CD4-positive, CD25-positive, alpha-beta regulatory T cell (primary cell): ENCODE measurements at regions not wholly inside any gene's neighbourhood (a gene's known extent, or its start where the extent isn't known, plus 50 kb on each side); places are given as distances from the start of the nearest gene placed in this dataset.

ENCODE experiments used
- ATAC-seq, 2 donors: fragments of 150-1000 bp; cut with Tn5 transposase; one replicate each; pipeline ENCODE4 v1.10.0; 2021; ENCODE audit warnings: low read depth in 2 of 2, moderate number of reproducible peaks in 2 of 2, moderate library complexity in 1 of 2
- DNase-seq, 3 donors: peaks; one replicate each; pipeline versions ENCODE4 v3.0.0 to v3.0.0-alpha.2; 2012 to 2022; ENCODE audit warnings: mixed read lengths in 1 of 3
- H3K27ac ChIP-seq: one replicate; pipeline ENCODE4 v1.7.0; 2013; ENCODE audit warnings: mild to moderate bottlenecking, low read length; ENCODE audit not compliant: insufficient read depth, poor library complexity, severe bottlenecking
- H3K27me3 ChIP-seq: one replicate; pipeline ENCODE4 v1.7.0; 2013; ENCODE audit warnings: low read length; ENCODE audit not compliant: control insufficient read depth, insufficient read depth
- H3K36me3 ChIP-seq: one replicate; pipeline ENCODE4 v1.7.0; 2013; ENCODE audit warnings: mild to moderate bottlenecking, low read length, moderate library complexity; ENCODE audit not compliant: control insufficient read depth, insufficient read depth
- H3K4me1 ChIP-seq: 2 replicates; pipeline ENCODE4 v1.7.0; 2013; ENCODE audit warnings: mild to moderate bottlenecking, low read length; ENCODE audit not compliant: insufficient read depth, control insufficient read depth, poor library complexity, severe bottlenecking
- H3K4me3 ChIP-seq: one replicate; pipeline ENCODE4 v1.7.0; 2013; ENCODE audit warnings: low read depth, mild to moderate bottlenecking, low read length, moderate library complexity
- H3K9me3 ChIP-seq, 2 experiments: 1 replicate in 1 of 2; 2 replicates in 1 of 2; pipeline ENCODE4 v1.7.0; 2013; ENCODE audit warnings: low read length in 2 of 2, mild to moderate bottlenecking in 1 of 2, moderate library complexity in 1 of 2; ENCODE audit not compliant: control insufficient read depth in 2 of 2
- H3K27ac Mint-ChIP-seq, 3 donors: one replicate each; pipeline ENCODE4 v1.8.0; 2020 to 2022; ENCODE audit warnings: mild to moderate bottlenecking in 3 of 3, mixed read lengths in 3 of 3, moderate library complexity in 2 of 3
- H3K27me3 Mint-ChIP-seq: one replicate; pipeline ENCODE4 v1.8.0; 2022; ENCODE audit warnings: mild to moderate bottlenecking, mixed read lengths
- H3K36me3 Mint-ChIP-seq: one replicate; pipeline ENCODE4 v1.8.0; 2020; ENCODE audit warnings: mixed read lengths
- H3K4me1 Mint-ChIP-seq, 4 donors: one replicate each; pipeline ENCODE4 v1.8.0; 2020 to 2022; ENCODE audit warnings: mixed read lengths in 4 of 4, mild to moderate bottlenecking in 1 of 4
- H3K4me3 Mint-ChIP-seq, 4 donors: one replicate each; pipeline ENCODE4 v1.8.0; 2020 to 2022; ENCODE audit warnings: mild to moderate bottlenecking in 4 of 4, mixed read lengths in 4 of 4, moderate library complexity in 3 of 4
- H3K9me3 Mint-ChIP-seq, 7 donors: one replicate each; pipeline ENCODE4 v1.8.0; 2020 to 2022; ENCODE audit warnings: mixed read lengths in 7 of 7, mild to moderate bottlenecking in 3 of 7, moderate library complexity in 2 of 7

GRCh38 chr3:29144361-29144760, 136.5 kb upstream of the RBMS3 start:
- no peak overlapping the region for H3K4me3 Mint-ChIP-seq
- DNase-seq: no peak
- no peaks in the 10 kb centered on the region for H3K36me3 ChIP-seq
- no peaks in the 10 kb centered on the region for H3K36me3 Mint-ChIP-seq
- no peaks in the 10 kb centered on the region for H3K27me3 Mint-ChIP-seq
- no peaks in the 10 kb centered on the region for H3K27me3 ChIP-seq
- H3K4me1 ChIP-seq: no peaks in the 10 kb centered on the region
- peaks cover 0 to 4% (median 0%) of the 10 kb centered on the region in 7 donors for H3K9me3 Mint-ChIP-seq
- H3K4me3 ChIP-seq: no peak overlapping the region
- peaks cover 0 to 3% (median 1%) of the 10 kb centered on the region in 4 donors for H3K4me1 Mint-ChIP-seq
- ATAC-seq: no peak
- no peaks in the 10 kb centered on the region for H3K9me3 ChIP-seq
- H3K27ac Mint-ChIP-seq: no peak overlapping the region
- H3K27ac ChIP-seq: no peak overlapping the region

GRCh38 chr3:29144807-29145206, 136.1 kb upstream of the RBMS3 start:
- H3K4me3 ChIP-seq: no peak overlapping the region
- H3K4me1 Mint-ChIP-seq: peaks cover 0 to 3% (median 1%) of the 10 kb centered on the region in 4 donors
- no peaks in the 10 kb centered on the region for H3K36me3 ChIP-seq
- H3K27ac ChIP-seq: no peak overlapping the region
- H3K4me1 ChIP-seq: no peaks in the 10 kb centered on the region
- no peaks in the 10 kb centered on the region for H3K27me3 ChIP-seq
- H3K36me3 Mint-ChIP-seq: no peaks in the 10 kb centered on the region
- no peak overlapping the region for H3K27ac Mint-ChIP-seq
- no peak overlapping the region for H3K4me3 Mint-ChIP-seq
- no peaks in the 10 kb centered on the region for H3K9me3 ChIP-seq
- H3K9me3 Mint-ChIP-seq: peaks cover 0 to 4% (median 0%) of the 10 kb centered on the region in 7 donors
- ATAC-seq (no peak), DNase-seq (no peak)
- no peaks in the 10 kb centered on the region for H3K27me3 Mint-ChIP-seq

- Histone ChIP-seq H3K9me3 (no peaks in the 10 kb centered on the region), H3K36me3 (no peaks in the 10 kb centered on the region), H3K27me3 (no peaks in the 10 kb centered on the region), H3K4me3 (no peak overlapping the region), H3K4me1 (no peaks in the 10 kb centered on the region), H3K27ac (no peak overlapping the region)
- Mint-ChIP-seq H3K27ac (no peak overlapping the region), H3K36me3 (no peaks in the 10 kb centered on the region), H3K4me1 (peaks cover 0 to 3% (median 1%) of the 10 kb centered on the region in 4 donors), H3K9me3 (peaks cover 0 to 4% (median 0%) of the 10 kb centered on the region in 7 donors), H3K4me3 (no peak overlapping the region), H3K27me3 (no peaks in the 10 kb centered on the region)
- DNase-seq: no peak
- ATAC-seq: no peak
Observed at GRCh38 chr3:29145360-29145759, 135.5 kb upstream of the RBMS3 start.

- DNase-seq (no peak), ATAC-seq (no peak)
- H3K4me3 Mint-ChIP-seq: no peak overlapping the region
- H3K4me1 Mint-ChIP-seq: peaks cover 0 to 17% (median 2%) of the 10 kb centered on the region in 4 donors
- H3K36me3 Mint-ChIP-seq: no peaks in the 10 kb centered on the region
- H3K9me3 Mint-ChIP-seq: peaks cover 0 to 6% (median 0%) of the 10 kb centered on the region in 7 donors
- no peaks in the 10 kb centered on the region for H3K9me3 ChIP-seq
- H3K4me3 ChIP-seq: no peak overlapping the region
- H3K27me3 ChIP-seq: no peaks in the 10 kb centered on the region
- H3K27me3 Mint-ChIP-seq: no peaks in the 10 kb centered on the region
- H3K4me1 ChIP-seq: peaks cover 3% of the 10 kb centered on the region
- no peaks in the 10 kb centered on the region for H3K36me3 ChIP-seq
- no peak overlapping the region for H3K27ac ChIP-seq
- H3K27ac Mint-ChIP-seq: no peak overlapping the region
Observed at GRCh38 chr3:29152379-29152778, 128.5 kb upstream of the RBMS3 start.

GRCh38 chr3:29153811-29154210, 127.1 kb upstream of the RBMS3 start:
- DNase-seq: peak in 1 of 3 donors; percentile 58
- Mint-ChIP-seq H3K4me3 (no peak overlapping the region), H3K36me3 (no peaks in the 10 kb centered on the region)

GRCh38 chr3:29156086-29156715, 124.7 kb upstream of the RBMS3 start:
- no peak overlapping the region for H3K4me3 Mint-ChIP-seq
- no peaks in the 10 kb centered on the region for H3K27me3 Mint-ChIP-seq
- peaks cover 0 to 5% (median 2%) of the 10 kb centered on the region in 7 donors for H3K9me3 Mint-ChIP-seq
- Histone ChIP-seq H3K4me1 (peaks cover 3% of the 10 kb centered on the region), H3K36me3 (no peaks in the 10 kb centered on the region), H3K27ac (no peak overlapping the region), H3K27me3 (no peaks in the 10 kb centered on the region), H3K9me3 (no peaks in the 10 kb centered on the region), H3K4me3 (no peak overlapping the region)
- H3K27ac Mint-ChIP-seq: peak overlapping the region in 1 of 3 donors; percentile 84
- DNase-seq (no peak), ATAC-seq (no peak)
- no peaks in the 10 kb centered on the region for H3K36me3 Mint-ChIP-seq
- H3K4me1 Mint-ChIP-seq: peaks cover 0 to 17% (median 2%) of the 10 kb centered on the region in 4 donors

More at GRCh38 chr3:29153811-29154210, 127.1 kb upstream of the RBMS3 start:
- H3K9me3 Mint-ChIP-seq: peaks cover 0 to 6% (median 0%) of the 10 kb centered on the region in 7 donors
- Histone ChIP-seq H3K27me3 (no peaks in the 10 kb centered on the region), H3K9me3 (no peaks in the 10 kb centered on the region), H3K36me3 (no peaks in the 10 kb centered on the region), H3K27ac (no peak overlapping the region), H3K4me3 (no peak overlapping the region), H3K4me1 (peaks cover 3% of the 10 kb centered on the region)
- no peak overlapping the region for H3K27ac Mint-ChIP-seq
- H3K27me3 Mint-ChIP-seq: no peaks in the 10 kb centered on the region
- peak; percentile 65 to 68 for ATAC-seq
- H3K4me1 Mint-ChIP-seq: peaks cover 0 to 17% (median 2%) of the 10 kb centered on the region in 4 donors

- Mint-ChIP-seq H3K4me3 (no peak overlapping the region), H3K4me1 (peaks cover 0 to 4% (median under 1%) of the 10 kb centered on the region in 4 donors), H3K27me3 (no peaks in the 10 kb centered on the region), H3K9me3 (peaks cover 0 to 8% (median 5%) of the 10 kb centered on the region in 7 donors), H3K36me3 (peaks cover 1% of the 10 kb centered on the region), H3K27ac (no peak overlapping the region)
- DNase-seq (no peak), ATAC-seq (no peak)
- Histone ChIP-seq H3K4me1 (no peaks in the 10 kb centered on the region), H3K27me3 (no peaks in the 10 kb centered on the region), H3K36me3 (no peaks in the 10 kb centered on the region), H3K9me3 (no peaks in the 10 kb centered on the region), H3K4me3 (no peak overlapping the region), H3K27ac (no peak overlapping the region)
Observed at GRCh38 chr3:29164825-29165224, 116.0 kb upstream of the RBMS3 start.

- DNase-seq: no peak
- H3K9me3 ChIP-seq: no peaks in the 10 kb centered on the region
- no peak overlapping the region for H3K27ac ChIP-seq
- no peak for ATAC-seq
- peaks cover 8 to 27% (median 10%) of the 10 kb centered on the region in 4 donors for H3K4me1 Mint-ChIP-seq
- H3K27me3 ChIP-seq: no peaks in the 10 kb centered on the region
- no peaks in the 10 kb centered on the region for H3K27me3 Mint-ChIP-seq
- H3K9me3 Mint-ChIP-seq: peaks cover 0 to 6% (median 2%) of the 10 kb centered on the region in 7 donors
- H3K4me3 Mint-ChIP-seq: no peak overlapping the region
- H3K36me3 Mint-ChIP-seq: peaks cover 3% of the 10 kb centered on the region
- no peak overlapping the region for H3K4me3 ChIP-seq
- no peak overlapping the region for H3K27ac Mint-ChIP-seq
- H3K4me1 ChIP-seq: peaks cover 5% of the 10 kb centered on the region
- H3K36me3 ChIP-seq: no peaks in the 10 kb centered on the region
Observed at GRCh38 chr3:29167180-29167579, 113.7 kb upstream of the RBMS3 start.
